ENCODE measurements at regions not wholly inside any gene's neighbourhood (a gene's known extent, or its start where the extent isn't known, plus 50 kb on each side); places are given as distances from the start of the nearest gene placed in this dataset.
"Not testable (repeated sequence)": the region's sequence is repeated elsewhere in the genome, so short reads cannot be mapped to it uniquely, and the experiment has no call there.

DNA sequence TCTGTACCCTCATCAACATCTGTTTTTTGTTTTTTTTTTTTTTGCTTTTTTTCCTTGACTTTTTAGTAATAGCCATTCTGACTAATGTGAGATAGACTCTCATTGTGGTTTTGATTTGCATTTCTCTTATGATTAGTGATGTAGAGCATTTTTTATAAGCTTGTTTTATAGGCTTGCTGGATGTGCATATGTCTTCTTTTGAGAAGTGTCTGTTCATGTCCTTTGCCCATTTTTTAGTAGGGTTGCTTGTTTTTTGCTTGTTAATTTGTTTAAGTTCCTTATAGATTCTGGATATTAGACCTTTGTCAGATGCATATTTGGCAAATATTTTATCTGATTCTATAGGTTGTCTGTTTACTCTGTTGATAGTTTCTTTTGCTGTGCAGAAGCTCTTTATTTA is 53.5 kb upstream of the FAR1 start:
- not testable (repeated sequence) for DNase-seq

DNA sequence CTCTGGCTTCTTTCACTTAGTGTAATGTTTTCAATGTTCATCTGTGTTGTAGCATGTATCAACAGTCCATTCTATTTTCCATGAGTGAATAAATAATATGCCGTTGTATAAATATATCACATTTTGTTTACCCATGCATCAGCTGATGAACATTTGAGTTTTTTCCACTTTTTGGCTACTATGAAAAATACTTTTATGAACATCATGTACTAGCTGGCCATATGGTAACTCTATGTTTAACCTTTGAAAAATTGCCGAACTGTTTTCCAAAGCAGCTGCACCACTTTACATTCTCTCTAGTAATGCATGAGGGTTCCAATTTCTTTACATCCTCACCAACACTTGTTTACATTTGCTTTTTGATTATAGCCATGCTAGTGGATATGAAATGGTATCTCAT is 59.8 kb upstream of the FAR1 start:
- no peak for DNase-seq

DNA sequence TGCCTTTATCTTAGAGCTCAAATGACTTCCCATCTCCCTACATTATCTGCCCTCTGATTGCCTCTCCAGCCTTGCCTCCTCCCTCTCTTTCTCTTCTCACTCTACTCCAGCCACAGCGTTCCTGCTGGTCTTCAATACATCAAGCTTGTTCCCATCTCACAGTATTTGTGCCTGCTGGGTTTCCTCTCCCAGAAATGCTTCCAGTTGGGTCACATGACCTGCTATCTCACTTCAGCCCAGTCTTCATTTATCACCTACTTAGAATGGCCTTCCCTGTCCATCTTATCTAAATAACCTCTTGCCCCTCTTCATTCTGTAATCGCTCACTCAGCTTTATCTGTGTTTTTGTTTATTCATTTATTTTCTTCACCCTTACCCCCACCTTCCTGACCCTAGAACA is 61.8 kb upstream of the FAR1 start:
- no peak for DNase-seq

DNA sequence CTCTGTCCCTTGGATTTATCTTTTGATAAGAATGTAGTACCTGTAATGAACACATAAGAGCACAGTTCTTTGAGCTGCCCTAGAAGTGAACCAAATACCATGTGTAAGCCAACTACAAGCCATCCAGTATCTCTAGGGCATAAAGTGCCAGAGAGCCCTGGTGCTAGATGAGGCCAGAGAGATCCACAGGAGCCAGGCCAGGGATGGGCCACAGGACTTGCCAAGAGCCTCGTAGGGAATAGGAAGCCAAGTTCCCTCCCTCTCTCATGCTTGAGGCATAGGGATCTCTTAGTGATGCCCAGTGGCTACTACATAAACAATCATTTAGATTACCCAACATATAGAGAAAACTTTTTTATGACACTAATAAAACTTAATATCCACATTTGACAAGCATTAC is 64.8 kb upstream of the FAR1 start:
- no peak for DNase-seq

DNA sequence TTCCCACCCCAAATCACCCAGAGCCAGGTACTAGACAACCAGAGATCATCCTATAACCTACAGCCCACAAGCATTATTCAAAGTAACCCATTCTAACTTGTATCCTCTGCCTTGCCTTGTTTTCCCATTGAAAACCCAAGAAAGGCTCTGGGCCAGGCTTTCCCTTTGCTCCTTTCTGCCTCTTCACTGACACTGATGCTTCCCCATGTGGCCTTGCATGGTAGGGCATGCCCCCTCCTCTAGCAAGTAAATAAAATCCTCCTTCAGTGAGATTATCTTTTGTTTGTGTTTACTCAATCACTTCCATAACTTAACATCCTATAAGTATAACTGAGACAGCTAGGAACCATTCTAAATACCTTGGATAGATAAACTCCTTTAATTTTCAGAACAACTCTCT is 65.6 kb upstream of the FAR1 start:
- DNase-seq = no peak

DNA sequence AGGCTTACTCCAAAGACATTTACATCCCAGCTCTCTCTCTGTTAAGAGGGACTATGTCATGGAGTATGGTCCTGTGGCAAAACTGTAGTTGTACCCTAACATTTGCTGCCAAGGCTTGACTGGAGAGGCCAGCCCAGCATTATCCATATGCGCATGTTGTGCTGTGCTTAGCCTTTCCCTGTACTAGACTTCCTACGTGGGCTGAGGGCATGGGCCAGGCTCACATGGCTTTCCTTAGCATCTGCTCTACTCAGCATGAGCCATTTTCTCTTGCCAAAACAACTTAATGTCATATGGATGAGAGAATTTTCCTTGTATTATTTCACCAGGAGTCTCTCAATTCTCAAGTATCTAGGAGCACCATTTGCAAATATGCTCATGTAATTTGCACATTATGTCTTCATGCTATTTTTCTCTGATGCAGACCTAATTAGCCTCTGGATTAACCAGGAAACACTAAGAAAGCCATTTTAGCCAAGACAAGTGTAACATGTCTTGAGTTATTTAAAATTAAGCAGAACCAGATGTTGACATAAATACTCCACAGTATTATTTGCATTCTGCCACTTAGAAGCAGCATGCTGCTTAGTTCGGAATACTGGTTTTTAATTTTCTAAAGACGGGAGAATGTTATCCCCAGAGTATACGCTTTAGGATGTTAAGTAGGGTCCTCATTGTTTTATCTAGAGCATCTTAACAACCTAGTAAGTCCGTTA is 71.7 kb upstream of the FAR1 start:
- no peak for DNase-seq

DNA sequence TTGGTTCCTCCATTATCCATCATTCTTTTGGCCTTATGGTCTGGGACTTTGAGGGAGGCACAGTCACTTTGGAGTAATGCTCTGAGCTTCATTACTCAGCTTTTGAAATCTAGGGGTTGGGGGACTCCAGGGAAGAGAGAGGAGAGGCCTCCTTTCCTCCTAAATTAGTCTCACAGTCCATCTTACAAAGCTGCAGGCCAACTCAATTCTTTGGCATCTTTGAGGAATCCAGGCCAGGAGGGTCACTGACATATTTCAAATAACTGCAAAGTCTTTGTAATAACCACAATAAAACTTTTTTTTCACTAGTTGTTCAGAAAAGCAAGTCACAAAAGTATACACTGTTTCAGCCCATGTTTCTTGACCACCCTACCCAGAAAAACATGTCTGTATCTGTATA is 73.3 kb upstream of the FAR1 start:
- no peak for DNase-seq

DNA sequence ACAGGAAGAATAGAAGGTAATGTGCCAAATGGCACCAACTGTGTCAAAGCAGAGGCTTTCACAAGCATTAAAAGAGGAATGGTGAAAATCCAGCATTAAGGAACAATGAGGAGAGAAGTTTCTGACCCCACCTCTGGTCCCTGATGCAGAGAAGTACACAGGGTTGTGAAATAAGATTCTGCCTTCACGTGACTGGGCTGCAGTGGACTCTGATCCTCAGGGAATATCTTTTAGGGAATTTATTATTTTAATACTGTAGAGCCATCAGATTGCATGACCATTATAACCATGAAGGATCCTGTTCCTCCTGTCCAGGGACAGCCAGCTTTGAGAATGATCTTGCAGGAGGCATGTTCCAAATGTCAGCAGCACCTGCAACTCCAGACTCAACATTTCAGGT is 74.4 kb upstream of the FAR1 start:
- DNase-seq = no peak

DNA sequence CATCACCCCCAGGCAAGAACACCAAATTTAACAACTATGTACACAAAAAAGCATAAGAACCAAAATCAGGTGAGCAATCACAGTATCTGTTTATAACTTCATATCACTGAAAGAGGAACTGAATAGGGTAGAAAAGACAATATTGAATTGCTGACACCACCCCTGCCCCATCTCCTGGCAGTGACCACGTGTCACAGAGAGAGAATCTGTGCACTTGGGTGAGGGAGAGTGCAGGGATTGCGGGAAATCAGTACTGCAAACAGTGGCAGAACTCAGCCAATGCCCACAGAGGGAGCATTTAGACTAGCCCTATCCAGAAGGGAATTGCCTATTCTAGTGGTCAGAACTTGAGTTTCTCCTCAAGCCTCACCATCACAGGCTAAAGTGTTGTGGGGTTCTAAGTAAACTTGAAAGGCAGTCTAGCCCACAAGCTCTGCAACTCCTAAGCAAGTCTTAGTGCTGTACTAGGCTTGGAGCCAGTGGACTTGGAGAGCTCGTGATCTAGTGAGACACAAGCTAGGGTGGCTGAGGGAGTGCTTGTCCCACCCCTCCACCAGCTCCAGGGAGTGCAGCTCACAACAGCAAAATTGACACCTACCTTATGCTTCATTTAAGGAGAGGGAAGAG is 82.8 kb upstream of the PTH start:
- no peak for DNase-seq

DNA sequence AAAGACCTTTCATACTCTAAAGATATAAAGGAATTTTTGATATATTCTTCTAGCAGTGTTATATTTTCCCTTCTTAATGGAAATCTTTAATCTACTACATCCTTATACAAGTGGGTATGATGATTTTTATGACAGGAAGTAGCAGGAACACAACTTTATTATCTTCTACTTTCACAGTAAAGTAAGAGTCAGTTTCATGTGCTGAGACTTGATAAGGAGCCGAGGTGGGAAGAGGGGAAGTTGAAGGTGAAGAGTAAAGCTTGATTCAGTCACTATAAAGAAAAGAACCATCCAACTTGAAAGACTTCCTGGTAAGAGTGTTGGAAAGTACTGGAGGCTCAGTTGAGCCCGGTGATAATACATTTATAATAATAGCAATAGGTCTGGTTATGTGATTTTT is 82.1 kb upstream of the PTH start:
- no peak for DNase-seq

DNA sequence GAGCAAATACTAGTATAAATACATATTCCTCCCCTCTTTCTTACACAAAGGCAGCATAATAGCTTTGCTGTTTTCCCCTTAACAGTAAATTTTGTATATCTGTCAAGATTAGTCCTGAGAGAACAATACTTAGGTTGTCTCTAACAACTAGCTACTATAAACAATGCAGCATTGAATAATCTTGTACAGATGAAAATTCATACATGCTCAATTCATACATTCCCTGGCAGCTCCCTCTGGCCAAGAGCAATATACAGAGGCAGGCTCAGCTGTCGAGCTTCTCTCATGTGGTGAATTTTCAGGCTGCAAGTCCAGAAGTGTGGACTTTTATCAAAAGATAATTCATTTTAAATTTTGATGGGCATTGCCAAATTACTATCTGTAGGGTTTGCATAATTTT is 81.2 kb upstream of the PTH start:
- no peak for DNase-seq

DNA sequence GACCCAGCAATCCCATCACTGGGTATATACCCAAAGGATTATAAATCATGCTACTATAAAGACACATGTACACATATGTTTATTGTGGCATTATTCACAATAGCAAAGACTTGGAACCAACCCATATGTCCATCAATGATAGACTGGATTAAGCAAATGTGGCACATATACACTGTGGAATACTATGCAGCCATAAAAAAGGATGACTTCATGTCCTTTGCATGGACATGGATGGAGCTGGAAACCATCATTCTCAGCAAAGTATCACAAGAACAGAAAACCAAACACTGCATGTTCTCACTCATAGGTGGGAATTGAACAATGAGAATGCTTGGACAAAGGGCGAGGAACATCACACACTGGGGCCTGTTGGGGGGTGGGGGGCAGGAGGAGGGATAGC is 79.6 kb upstream of the PTH start:
- not testable (repeated sequence) for DNase-seq

DNA sequence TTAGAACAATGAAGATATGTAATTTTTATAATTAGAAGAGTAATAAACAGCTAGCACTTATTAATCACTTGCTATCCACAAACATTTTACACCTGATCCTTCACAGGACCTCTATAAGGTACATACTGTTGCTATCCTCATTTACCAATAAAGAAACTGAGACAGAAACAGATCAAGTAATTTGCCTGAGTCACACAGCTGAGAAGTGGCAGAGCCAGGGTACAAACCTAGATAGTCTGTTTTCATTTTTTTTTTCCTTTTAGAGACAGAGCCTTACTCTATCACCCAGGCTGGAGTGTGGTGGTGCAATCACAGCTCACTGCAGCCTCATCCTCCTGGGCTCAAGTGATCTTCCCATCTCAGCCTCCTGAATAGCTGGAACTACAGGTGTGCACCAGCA is 71.8 kb upstream of the PTH start:
- DNase-seq = no peak

DNA sequence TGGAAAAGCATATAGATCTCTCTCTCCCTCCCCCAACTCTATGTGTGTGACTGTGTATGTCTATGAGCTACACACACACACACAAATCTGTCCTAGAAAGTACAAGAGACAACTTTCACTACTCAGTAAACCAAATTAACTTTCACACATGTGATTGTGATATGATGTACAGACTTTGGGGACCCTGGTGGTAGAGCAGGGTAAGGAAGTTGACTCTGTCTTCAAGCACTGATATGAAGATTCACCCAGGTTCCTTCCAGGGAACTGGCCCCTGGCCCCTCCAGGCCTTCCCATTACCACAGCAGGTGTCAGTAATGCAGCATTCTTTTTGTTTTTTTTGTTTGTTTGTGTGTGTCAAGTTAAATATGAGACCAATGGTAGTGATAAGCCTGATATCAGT is 66.1 kb upstream of the PTH start:
- DNase-seq = no peak

DNA sequence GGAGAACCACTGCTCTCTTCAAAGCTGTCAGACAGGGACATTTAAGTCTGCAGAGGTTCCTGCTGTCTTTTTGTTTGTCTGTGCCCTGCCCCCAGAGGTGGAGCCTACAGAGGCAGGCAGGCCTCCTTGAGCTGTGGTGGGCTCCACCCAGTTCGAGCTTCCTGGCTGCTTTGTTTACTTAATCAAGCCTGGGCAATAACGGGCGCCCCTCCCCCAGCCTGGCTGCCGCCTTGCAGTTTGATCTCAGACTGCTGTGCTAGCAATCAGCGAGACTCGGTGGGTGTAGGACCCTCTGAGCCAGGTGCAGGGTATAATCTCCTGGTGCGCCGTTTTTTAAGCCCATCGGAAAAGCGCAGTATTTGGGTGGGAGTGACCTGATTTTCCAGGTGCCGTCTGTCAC is 64.5 kb upstream of the PTH start:
- DNase-seq = peak; percentile 4

DNA sequence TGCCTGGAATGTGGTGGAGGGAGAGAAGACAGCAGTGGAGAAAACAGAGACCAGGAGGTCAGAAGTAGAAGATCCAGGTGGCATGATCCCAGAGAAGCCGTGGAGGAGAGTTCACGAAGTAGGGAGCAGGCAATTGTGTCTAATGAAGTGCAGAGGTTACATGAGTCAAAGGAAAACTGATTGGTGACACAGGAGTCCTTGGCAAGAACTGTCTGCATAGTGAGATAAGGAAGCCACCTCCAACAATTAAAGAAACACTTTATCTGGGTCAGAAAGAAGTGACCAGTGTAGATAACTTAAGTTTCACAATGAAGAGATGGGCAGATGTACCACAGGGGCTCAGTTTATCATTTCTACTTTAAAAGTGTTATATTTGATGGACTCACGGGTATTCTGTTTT is 57.0 kb upstream of the PTH start:
- no peak for DNase-seq

DNA sequence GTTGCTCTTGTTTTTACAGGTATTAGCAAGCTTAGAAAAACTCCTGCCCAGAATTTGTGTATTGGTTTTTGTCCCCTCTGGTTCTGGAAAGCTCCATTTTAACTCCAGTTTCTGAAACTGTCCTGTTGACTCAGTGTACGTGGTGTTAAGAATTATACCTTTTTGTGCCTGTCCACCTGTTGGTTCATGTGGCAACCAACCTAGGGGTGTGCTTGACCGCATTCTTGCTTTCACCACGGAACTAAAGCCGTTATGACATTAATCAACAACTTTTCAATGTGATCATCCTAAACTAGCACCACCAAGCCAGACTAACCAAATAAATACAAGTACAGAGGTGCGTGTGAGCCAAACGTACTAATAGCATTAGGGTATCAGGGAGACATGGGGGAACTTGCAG is 56.0 kb upstream of the PTH start:
- no peak for DNase-seq

DNA sequence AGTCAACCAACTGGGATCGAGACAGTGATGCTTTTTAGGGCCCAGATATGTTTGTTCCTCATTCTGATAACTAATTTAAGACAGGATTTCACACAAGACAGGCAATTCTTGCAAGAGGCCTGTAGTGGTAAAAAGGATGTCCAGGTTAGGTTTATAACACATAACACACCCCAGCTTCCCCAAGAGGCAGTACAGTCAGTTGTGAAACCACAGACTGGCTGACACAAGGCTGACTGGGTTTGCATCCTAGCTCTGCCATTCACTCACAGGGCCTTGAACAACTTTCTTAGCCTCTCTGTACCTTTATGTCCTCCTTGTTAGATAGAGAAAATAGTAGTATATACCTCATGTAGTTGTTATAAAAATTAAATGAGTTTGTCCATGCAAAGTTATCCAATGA is 55.0 kb upstream of the PTH start:
- DNase-seq = no peak

DNA sequence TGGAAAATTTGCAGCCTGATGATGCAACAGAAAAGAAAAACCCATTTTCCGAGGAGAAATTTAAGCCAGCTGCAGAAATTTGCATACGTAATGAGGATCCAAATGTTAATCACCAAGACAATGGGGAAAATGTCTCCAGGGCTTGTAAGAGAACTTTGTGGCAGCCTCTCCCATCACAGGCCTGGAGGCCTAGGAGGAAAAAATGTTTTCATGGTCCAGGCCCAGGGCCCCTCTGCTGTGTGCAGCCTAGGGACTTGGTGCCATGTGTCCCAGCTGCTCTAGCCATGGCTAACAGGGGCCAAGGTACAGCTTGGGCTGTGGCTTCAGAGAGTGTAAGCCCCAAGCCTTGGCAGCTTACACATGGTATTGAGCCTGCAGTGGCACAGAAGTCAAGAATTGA is 50.3 kb upstream of the PTH start:
- not testable (repeated sequence) for DNase-seq
